ENCODE measurements at regions not wholly inside any gene's neighbourhood (a gene's known extent, or its start where the extent isn't known, plus 50 kb on each side); places are given as distances from the start of the nearest gene placed in this dataset.

- no peak for TF ChIP-seq CTCF (conservative IDR thresholded peaks at IDR 0.05; ENCODE audit: low read depth, low read length)
- no peak for TF ChIP-seq CHD1 (IDR thresholded peaks at IDR 0.05; ENCODE audit: low read depth, low read length)
- no peak for TF ChIP-seq MAFK (IDR thresholded peaks at IDR 0.05; ENCODE audit: low read depth, low read length)
- TF ChIP-seq SMC3 (IDR thresholded peaks at IDR 0.05; ENCODE audit: low read depth, low read length): no peak
- TF ChIP-seq POLR2A (IDR thresholded peaks at IDR 0.05; ENCODE audit: low read depth, low read length): no peak
- TF ChIP-seq RAD21 (IDR thresholded peaks at IDR 0.05; ENCODE audit: low read length): no peak
- TF ChIP-seq, protein P1, sequence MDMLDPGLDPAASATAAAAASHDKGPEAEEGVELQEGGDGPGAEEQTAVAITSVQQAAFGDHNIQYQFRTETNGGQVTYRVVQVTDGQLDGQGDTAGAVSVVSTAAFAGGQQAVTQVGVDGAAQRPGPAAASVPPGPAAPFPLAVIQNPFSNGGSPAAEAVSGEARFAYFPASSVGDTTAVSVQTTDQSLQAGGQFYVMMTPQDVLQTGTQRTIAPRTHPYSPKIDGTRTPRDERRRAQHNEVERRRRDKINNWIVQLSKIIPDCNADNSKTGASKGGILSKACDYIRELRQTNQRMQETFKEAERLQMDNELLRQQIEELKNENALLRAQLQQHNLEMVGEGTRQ (IDR thresholded peaks at IDR 0.05; ENCODE audit: low read depth, low read length): no peak
- TF ChIP-seq, protein P2, sequence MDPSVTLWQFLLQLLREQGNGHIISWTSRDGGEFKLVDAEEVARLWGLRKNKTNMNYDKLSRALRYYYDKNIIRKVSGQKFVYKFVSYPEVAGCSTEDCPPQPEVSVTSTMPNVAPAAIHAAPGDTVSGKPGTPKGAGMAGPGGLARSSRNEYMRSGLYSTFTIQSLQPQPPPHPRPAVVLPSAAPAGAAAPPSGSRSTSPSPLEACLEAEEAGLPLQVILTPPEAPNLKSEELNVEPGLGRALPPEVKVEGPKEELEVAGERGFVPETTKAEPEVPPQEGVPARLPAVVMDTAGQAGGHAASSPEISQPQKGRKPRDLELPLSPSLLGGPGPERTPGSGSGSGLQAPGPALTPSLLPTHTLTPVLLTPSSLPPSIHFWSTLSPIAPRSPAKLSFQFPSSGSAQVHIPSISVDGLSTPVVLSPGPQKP (IDR thresholded peaks at IDR 0.05; ENCODE audit: borderline replicate concordance, low read depth, low read length): no peak
- TF ChIP-seq CEBPB (IDR thresholded peaks at IDR 0.05; ENCODE audit: low read depth, low read length): no peak
- TF ChIP-seq NFE2L2 (IDR thresholded peaks at IDR 0.05; ENCODE audit: low read depth, low read length): no peak
- TF ChIP-seq RFX5 (IDR thresholded peaks at IDR 0.05; ENCODE audit: low read depth, low read length): no peak
- TF ChIP-seq BHLHE40 (IDR thresholded peaks at IDR 0.05; ENCODE audit: low read depth, low read length): no peak
These were observed 103.9 kb upstream of the SOX21 start for GRCh38 chr13:94816256-94816655.
